Stimulated activated naive CD8-positive, alpha-beta T cell treated with anti-CD3 and anti-CD28 coated beads, Interleukin-15, Interleukin-2, amounts not matched to agents 100 U/mL and 50 U/mL, for 24 hours (primary cell): ENCODE measurements at regions not wholly inside any gene's neighbourhood (a gene's known extent, or its start where the extent isn't known, plus 50 kb on each side); places are given as distances from the start of the nearest gene placed in this dataset.

ENCODE experiments used
- ATAC-seq: fragments of 150-1000 bp; cut with Tn5 transposase; one replicate; pipeline ENCODE4 v1.10.0; 2021
- DNase-seq: peaks from one replicate; pipeline ENCODE4 v3.0.0; 2021

DNA sequence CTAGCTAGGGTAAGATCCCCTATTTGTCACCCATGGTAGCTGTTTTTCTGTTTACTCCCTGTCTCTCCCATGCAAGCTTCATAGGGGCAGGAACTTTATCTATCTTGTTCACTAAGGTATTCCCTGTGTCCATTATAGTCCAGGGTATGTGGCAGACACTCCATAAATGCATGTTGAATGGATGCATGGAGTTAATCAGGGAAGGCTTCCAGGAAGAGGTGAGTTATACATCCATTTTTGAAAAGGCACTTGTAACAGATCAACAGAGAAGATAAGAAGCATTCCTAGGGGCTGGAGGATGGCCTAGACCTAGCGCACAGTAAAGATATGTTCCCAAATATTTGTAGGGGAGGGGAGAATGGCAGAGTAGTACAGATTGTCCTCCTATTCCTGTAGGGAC, 130.3 kb downstream of the BUD13 start:
- no peak for ATAC-seq
- DNase-seq, result no peak

GRCh38 chr11:116641561-116642045, 131.2 kb downstream of the BUD13 start:
- DNase-seq, result peak; percentile 44
- ATAC-seq, result no peak

DNA sequence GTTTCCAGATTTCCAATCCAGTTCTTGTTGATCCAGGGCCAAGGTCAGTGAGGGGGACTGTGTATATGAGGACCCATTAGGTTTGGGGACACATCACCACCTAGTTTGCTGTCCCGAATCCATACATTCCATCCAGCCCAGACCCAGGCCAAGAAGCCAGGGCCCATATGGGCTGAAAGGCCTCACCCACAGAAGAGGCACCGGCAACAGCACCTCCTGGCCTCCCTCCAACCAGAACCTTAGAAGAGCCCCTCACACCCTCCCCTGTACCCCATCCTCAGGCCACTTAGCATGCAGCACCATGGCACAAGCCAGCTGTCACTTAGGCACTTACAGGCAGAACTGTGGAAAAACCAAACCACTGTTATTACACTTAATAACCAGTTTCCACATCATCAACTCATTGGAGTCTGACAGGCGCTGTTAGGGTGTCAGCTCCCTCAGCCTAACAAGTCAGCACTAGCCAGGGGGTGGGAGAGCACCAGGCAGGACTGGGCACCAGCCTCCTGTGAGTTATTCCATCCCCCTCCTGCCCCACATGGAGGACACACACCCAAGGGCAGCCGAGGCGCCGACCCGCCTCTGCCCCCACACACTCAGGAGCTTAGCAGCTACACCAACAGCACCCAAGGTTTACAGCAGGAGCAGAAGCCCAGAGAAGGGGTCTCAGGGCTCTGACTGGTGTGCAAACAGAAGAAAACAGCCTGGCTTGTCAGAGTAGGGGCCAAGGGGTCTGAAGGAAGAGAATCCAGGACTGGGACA, 132.0 kb downstream of the BUD13 start:
- DNase-seq (no peak), ATAC-seq (no peak)

DNA sequence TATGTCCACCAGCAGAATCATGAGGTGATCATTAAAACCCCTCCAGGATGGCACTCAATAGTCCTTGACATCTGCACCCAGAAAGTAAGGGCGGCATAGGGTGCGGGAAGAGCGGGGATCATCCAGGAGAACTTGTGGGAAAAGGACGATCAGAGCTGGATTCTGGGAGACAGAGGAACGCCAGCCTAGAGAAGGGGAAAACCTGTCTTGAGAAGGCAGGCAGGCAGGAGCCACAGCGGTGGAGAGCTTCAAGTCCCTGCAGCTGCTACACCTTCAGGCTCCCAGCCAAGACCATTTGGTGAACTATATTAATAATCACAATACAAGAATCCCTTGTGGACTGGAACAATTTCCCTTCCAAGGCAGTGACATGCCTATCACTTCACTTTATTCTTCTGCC, 134.3 kb downstream of the BUD13 start:
- DNase-seq, result no peak
- ATAC-seq, result no peak

- ATAC-seq, result no peak
- no peak for DNase-seq
Observed at GRCh38 chr11:116637766-116638165, 135.0 kb downstream of the BUD13 start.

DNA sequence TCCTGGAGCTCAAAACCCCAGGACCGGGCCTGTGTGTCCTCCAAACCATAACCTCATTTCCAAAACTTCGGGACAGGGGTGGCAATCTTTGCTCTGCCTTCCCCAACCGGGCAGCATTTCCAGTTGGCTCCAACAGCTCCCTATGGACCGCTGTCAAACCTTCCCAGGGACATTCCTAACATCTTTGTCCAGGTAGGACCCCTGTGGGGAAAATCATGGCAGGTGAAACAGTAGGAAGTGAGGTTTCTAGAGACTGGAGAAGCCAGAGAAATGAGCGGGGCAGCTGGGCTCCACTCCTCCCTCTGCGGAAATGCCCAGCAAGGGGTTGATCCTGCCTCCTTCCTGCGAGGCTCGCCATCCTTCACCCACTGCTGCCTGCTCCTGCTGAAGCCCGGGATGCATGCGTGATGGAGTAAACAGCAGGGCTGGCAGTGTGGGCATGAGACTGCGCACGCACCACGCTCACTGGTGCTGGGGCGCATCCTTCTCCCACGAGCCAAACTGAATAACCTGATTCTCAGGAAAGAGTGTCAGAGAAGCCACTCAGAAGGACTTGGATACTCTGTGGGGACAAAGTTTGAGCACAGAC, 136.4 kb downstream of the BUD13 start:
- ATAC-seq, result no peak
- no peak for DNase-seq

DNA sequence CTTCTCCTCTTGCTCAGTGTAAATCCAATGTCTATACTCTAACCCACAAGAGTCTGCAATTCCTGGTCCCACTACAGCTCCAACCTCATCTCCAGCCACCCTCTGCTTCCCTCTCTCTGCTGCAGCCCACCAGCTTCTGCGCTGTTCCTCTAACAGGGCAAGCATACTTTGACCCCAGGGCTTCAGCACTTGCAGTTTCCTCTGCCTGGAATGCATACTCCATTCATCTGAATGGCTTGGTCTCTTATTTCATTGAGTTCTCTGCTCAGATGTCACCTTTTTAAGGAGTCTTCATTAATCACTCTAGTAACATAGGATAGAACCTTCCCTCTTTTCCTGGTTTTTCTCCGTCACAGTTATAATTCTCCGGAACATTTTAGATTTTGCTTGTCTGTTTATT, 141.6 kb downstream of the BUD13 start:
- ATAC-seq, result no peak
- no peak for DNase-seq

- DNase-seq, result no peak
- no peak for ATAC-seq
Observed at GRCh38 chr11:116618461-116618860, 154.3 kb downstream of the BUD13 start.

GRCh38 chr11:116615211-116615865, 157.4 kb downstream of the BUD13 start:
- ATAC-seq (no peak), DNase-seq (no peak)

DNA sequence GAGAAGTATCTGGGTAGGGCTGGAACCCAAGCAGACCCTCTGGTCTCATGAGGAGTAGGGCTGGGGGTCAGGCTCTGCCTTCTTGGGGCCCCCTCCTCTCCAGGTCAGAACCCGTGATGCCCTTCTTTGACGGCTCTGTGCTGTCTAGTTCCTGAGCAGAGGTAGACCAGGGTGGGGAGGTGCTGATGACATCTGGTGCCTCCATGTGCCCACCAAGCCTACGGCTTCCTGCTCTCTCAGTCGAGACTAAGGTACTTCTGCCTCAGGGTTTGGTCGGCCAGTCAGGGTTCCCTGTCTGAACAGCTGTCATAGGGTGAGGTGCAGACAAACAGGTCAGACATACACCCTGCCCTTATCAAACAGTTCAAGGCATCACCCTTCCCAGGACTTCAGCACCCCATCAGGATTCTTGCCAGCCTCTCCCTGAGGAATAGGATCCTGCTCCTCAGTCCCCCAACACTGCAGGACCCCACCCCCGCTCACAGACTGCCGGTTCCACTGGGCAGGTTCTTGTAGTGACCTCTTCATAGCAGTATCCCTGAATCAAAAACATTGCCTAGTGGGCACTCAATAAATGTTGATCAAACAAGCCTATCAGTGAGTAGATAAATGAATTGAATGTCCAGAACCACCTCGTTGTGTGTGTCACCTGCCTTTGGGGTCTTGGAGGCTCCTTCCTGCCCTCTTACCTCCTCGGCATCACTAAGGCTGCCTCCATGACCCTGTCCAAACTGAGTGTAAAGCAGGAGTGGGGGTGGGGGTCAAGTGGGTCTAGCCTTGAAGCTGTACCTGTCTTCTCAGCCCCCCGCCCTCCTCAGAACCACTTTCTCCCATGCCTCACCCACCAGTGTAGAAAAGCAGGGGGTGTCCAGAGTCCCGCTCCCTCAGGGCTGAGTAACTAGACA, 158.2 kb downstream of the BUD13 start:
- no peak for DNase-seq
- no peak for ATAC-seq

DNA sequence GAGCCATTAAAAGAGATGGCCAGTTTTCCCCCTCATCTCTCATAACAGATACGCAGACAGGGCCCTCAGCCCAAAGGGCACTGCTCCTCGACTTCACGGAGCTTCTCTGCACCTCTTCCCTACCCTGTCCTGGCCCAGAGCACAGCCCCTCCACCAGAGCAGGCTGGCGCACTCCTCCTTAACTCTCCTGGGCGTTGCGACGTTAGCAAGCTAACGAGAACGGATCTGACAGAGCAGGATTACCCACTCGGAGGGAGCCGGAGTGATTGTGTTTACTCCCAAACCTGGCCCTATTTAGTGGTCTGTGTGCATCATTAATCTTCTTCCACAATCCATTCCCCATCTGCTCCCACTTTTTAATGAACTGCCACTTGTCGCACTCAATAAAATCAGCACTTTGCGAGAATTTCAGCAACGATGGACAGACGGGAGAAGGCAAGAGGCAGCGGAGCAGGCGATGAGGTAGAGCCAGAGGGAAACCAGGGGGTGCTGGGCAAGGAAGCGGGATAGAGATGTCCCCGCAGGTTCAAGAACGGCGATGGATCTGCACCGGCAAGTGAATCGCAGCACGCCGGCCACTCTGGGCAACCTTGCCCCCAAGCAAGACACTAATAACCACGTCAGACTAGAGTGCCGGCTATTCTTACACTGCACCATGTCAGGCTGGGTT, 159.4 kb downstream of the BUD13 start:
- no peak for ATAC-seq
- no peak for DNase-seq

- DNase-seq, result no peak
Observed at GRCh38 chr11:116611998-116612620, 160.7 kb downstream of the BUD13 start.

GRCh38 chr11:116610190-116610589, 162.6 kb downstream of the BUD13 start:
- DNase-seq, result no peak
- no peak for ATAC-seq

More at GRCh38 chr11:116611998-116612620, 160.7 kb downstream of the BUD13 start:
- ATAC-seq, result no peak

DNA sequence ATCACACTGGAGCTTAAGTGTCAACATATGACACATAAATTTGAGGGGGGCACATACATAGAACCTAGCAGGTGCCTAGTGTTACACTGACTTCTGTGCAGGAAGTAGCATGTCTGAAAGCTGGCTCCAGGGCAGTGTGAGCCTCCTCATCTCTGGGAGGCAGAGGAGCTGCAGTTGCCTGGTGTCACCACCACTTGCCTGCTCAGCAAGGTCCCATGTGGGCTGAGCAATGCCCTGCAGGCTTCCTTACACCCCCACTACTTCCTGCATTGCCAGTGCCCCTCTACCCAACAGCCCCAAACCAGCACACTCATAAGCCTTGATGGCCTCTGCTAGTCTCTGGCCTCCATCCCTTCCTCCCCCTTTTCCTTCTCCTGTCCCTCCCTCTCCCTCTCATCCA, 165.8 kb downstream of the BUD13 start:
- ATAC-seq (no peak), DNase-seq (no peak)

DNA sequence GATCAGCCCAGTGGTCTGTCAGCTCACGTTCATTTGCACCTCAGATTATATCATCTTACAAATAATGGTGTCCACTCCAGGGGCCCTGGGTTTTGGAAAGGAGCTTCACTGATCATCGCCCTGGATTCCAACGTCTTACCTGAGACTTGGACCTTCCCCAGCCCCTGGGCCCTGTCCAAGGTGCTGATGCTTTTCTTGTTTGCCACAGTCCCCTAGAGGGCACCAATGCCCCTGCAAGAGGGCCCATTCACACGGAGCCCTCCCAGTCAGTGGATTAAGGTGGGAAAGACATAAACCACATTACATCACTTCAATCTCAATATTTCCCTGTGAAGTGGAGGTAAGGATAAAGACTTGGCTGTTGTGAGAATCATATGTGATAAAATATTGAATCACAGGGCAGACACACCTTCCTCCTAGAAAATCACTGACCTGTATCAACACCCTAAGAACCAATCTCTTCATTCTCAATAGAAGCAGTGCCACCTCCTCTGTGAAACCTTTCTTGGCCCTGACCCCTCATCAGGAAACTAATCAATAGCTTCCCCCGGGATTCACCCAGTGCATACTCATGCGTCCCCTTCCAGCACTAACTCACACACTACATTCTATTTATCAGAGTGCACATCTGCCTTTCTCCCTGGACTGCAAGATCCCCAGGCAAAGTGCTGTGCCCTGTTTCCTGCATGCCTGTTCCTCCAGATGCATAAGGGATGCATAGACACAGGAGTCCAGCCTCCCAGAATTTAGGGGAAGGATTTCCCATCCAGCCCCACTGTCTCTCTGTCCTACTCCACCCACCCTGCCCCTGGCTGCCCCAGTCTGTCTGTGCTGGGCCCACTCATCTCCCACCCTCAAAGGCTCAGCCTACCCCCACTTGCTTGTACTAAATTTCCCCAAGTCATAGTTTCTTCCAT, 167.0 kb downstream of the BUD13 start:
- ATAC-seq, result no peak
- peak; percentile 51 for DNase-seq

- DNase-seq, result no peak
- ATAC-seq, result no peak
Observed at GRCh38 chr11:116603728-116604323, 169.0 kb downstream of the BUD13 start.

DNA sequence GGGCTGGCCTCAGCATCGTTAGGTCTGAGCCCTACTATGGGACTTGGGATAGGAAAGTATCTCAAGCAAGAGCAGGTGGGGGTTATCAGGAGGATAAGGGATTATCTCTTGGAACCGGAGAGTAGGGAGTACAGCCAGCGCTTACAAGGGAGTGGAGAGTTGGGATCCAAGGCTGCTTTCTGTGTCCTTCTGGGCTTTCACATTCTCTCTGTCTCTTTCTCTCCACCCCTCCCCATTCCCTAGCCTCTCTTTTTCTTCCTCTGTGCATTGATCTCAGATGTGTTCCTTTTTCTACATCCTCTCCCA, 170.2 kb downstream of the BUD13 start:
- ATAC-seq (no peak), DNase-seq (no peak)

DNA sequence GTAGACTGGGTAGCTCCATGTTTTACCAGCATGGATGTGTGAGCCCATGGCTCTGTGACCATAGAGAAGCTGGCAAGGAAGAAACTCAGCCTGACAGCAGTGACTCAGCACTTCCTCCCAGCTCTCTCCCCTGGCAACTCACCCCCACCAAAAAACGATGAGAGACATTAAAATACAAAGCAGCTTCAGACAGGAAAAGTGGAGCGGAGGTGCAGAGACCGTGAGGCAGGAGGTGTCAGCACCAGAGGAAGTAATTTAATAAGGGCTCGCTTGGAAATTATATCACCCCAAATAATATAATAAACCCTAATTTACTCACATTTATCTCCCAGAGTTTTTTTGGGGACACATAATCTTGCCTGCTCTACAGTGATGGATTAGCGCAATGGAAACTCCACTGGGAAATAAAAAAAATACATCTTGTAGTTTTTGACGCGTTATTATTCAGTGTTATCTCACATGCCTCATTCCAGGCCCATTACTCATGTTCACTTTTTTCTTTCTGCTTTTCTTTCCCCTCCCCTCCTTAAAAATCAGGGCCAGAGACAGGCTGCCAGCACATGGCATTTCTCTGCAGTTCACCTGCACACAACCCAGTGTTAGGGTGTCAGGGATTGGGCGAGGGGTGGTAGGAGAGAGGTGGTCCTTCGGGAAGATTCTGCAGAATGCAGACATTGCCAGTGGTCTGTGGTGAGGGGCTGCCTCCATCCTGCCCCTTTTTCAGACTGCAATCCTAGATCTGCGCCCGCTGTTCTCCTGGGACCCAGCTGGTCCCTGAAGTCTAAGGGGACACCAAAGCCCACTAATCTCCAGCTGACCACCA, 170.8 kb downstream of the BUD13 start:
- DNase-seq, result no peak
- ATAC-seq, result no peak

DNA sequence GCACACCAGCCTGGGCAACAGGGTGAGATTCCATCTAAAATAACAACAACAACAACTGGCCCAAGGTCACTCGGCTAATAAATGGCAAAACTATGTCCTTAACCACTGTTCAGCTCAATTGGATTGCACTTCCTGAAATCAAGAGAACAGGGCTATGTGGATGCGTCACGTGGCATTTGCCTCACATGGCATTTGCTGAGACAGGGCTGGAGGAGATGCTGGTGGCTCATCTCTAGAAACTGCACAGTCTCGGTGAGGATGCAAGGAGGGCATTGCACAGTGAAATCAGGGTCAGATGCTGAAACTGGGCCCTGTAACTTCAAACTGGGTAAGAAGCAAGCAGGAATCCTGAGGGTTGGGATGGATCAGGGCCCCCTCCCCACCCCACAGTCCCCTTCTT, 171.9 kb downstream of the BUD13 start:
- no peak for ATAC-seq
- no peak for DNase-seq
